C4-2B (cell line): ENCODE measurements at regions not wholly inside any gene's neighbourhood (a gene's known extent, or its start where the extent isn't known, plus 50 kb on each side); places are given as distances from the start of the nearest gene placed in this dataset.

Source experiments
- CTCF ChIP-seq: fragments of 450-650 bp; conservative IDR thresholded peaks from 2 replicates; pipeline ENCODE4 v1.5.1; 2017; ENCODE audit warnings: mild to moderate bottlenecking
- ZFX ChIP-seq: fragments of 450-650 bp; IDR thresholded peaks from 2 replicates; pipeline ENCODE4 v1.6.1; 2017

GRCh38 chr4:41820473-41820872, 71.9 kb upstream of the PHOX2B start:
- TF ChIP-seq CTCF (no peak), ZFX (no peak)
